ENCODE measurements at regions not wholly inside any gene's neighbourhood (a gene's known extent, or its start where the extent isn't known, plus 50 kb on each side); places are given as distances from the start of the nearest gene placed in this dataset.

- H3K4ac ChIP-seq (ENCODE audit: low read length): peak overlapping the region; percentile 20
- H3K27me3 ChIP-seq (ENCODE audit: control insufficient read depth in 3 of 3, insufficient read depth in 3 of 3, low read depth in 1 of 3, low read length in 3 of 3): no peaks in the 10 kb centered on the region
Observed at GRCh38 chr22:27445881-27446280, 355.7 kb downstream of the MN1 start.

GRCh38 chr22:27447289-27447688 is 354.3 kb downstream of the MN1 start:
- Histone ChIP-seq H3K14ac (ENCODE audit: low read length) (no peak overlapping the region), H3K4ac (ENCODE audit: low read length) (no peak overlapping the region), H2BK12ac (ENCODE audit: low read length) (peak overlapping the region; percentile 43), H2BK15ac (ENCODE audit: low read length) (peak overlapping the region; percentile 28), H3K4me2 (ENCODE audit: insufficient read depth, low read length, poor library complexity, severe bottlenecking) (no peak overlapping the region), H3K36me3 (replicated peaks in 1 of 2; ENCODE audit: control insufficient read depth in 2 of 2, insufficient read depth in 2 of 2, low read length in 2 of 2) (no peaks in the 10 kb centered on the region), H3K9me3 (replicated peaks in 1 of 2; ENCODE audit: control insufficient read depth in 2 of 2, insufficient read depth in 1 of 2, low read depth in 1 of 2, low read length in 2 of 2) (peaks cover 0 to 5% of the 10 kb centered on the region in 2 donors), H2BK120ac (ENCODE audit: low read depth, low read length) (no peak overlapping the region), H3K4me3 (ENCODE audit: low read length in 2 of 2) (no peak overlapping the region), H3K79me1 (ENCODE audit: low read depth, low read length) (no peaks in the 10 kb centered on the region), H4K8ac (ENCODE audit: low read depth, low read length) (no peak overlapping the region), H3K18ac (ENCODE audit: low read length) (peak overlapping the region; percentile 42), H3K27ac (replicated peaks; ENCODE audit: low read length) (no peak overlapping the region), H2BK5ac (ENCODE audit: low read length) (no peak overlapping the region), H3K23ac (ENCODE audit: low read depth, low read length, poor library complexity) (no peak overlapping the region), H4K91ac (ENCODE audit: low read depth, low read length, poor library complexity) (peak overlapping the region; percentile 2), H3K4me1 (ENCODE audit: control insufficient read depth in 2 of 2, insufficient read depth in 1 of 2, low read depth in 1 of 2, low read length in 2 of 2) (peaks cover 19 to 24% of the 10 kb centered on the region in 2 donors), H3K27me3 (ENCODE audit: control insufficient read depth in 3 of 3, insufficient read depth in 3 of 3, low read depth in 1 of 3, low read length in 3 of 3) (no peaks in the 10 kb centered on the region), H2AK5ac (ENCODE audit: low read depth, low read length) (no peak overlapping the region), H2AFZ (ENCODE audit: low read length) (no peak overlapping the region), H3K9ac (ENCODE audit: low read depth, low read length, poor library complexity) (no peak overlapping the region)
- no CpG with 5 or more reads among the region's 11 CpGs for WGBS, 2 donors (ENCODE audit: extremely low coverage in 2 of 2, insufficient read length in 2 of 2, insufficient replicate concordance in 1 of 2)
- no peak for DNase-seq (ENCODE audit: low spot score)

More at GRCh38 chr22:27445881-27446280, 355.7 kb downstream of the MN1 start:
- no peak overlapping the region for H3K27ac ChIP-seq (replicated peaks; ENCODE audit: low read length)
- H4K91ac ChIP-seq (ENCODE audit: low read depth, low read length, poor library complexity): no peak overlapping the region
- H3K79me1 ChIP-seq (ENCODE audit: low read depth, low read length): no peaks in the 10 kb centered on the region
- WGBS, 2 donors (ENCODE audit: extremely low coverage in 2 of 2, insufficient read length in 2 of 2, insufficient replicate concordance in 1 of 2): no CpG with 5 or more reads among the region's 10 CpGs
- peak overlapping the region; percentile 53 for H3K18ac ChIP-seq (ENCODE audit: low read length)
- H2BK120ac ChIP-seq (ENCODE audit: low read depth, low read length): no peak overlapping the region
- H3K14ac ChIP-seq (ENCODE audit: low read length): no peak overlapping the region
- H3K4me1 ChIP-seq (ENCODE audit: control insufficient read depth in 2 of 2, insufficient read depth in 1 of 2, low read depth in 1 of 2, low read length in 2 of 2): peaks cover 26 to 33% of the 10 kb centered on the region in 2 donors
- no peak for DNase-seq (ENCODE audit: low spot score)
- H3K4me2 ChIP-seq (ENCODE audit: insufficient read depth, low read length, poor library complexity, severe bottlenecking): no peak overlapping the region
- H2BK15ac ChIP-seq (ENCODE audit: low read length): peak overlapping the region; percentile 81
- no peak overlapping the region for H3K4me3 ChIP-seq (ENCODE audit: low read length in 2 of 2)
- peak overlapping the region; percentile 63 for H2AK5ac ChIP-seq (ENCODE audit: low read depth, low read length)
- no peak overlapping the region for H3K23ac ChIP-seq (ENCODE audit: low read depth, low read length, poor library complexity)
- H2BK12ac ChIP-seq (ENCODE audit: low read length): peak overlapping the region; percentile 36
- no peak overlapping the region for H2BK5ac ChIP-seq (ENCODE audit: low read length)
- no peak overlapping the region for H2AFZ ChIP-seq (ENCODE audit: low read length)
- H3K9me3 ChIP-seq (replicated peaks in 1 of 2; ENCODE audit: control insufficient read depth in 2 of 2, insufficient read depth in 1 of 2, low read depth in 1 of 2, low read length in 2 of 2): peaks cover 0 to 5% of the 10 kb centered on the region in 2 donors
- H3K9ac ChIP-seq (ENCODE audit: low read depth, low read length, poor library complexity): no peak overlapping the region
- no peaks in the 10 kb centered on the region for H3K36me3 ChIP-seq (replicated peaks in 1 of 2; ENCODE audit: control insufficient read depth in 2 of 2, insufficient read depth in 2 of 2, low read length in 2 of 2)
- no peak overlapping the region for H4K8ac ChIP-seq (ENCODE audit: low read depth, low read length)

DNA sequence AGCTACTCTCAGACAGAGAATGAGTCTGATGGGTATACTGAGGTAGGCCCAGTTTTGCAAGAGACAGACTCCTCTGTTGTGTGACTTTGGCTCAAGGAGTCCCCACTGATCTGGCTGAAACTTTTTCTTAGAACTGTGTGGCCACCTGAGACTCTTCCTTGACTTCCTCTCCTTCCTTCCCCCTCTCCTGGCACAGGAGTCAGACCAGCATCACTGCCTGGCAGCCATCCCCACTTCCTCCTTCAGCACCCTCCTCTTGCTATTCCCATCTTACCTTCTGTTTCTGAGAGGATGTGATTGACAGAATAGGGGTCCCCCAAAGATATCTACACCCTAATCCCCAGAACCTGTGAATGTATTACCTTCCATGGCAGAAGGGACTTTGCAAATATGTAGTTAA is 351.1 kb downstream of the MN1 start:
- H2AK5ac ChIP-seq (ENCODE audit: low read depth, low read length): no peak overlapping the region
- H2BK12ac ChIP-seq (ENCODE audit: low read length): no peak overlapping the region
- H2BK5ac ChIP-seq (ENCODE audit: low read length): no peak overlapping the region
- H3K36me3 ChIP-seq (replicated peaks in 1 of 2; ENCODE audit: control insufficient read depth in 2 of 2, insufficient read depth in 2 of 2, low read length in 2 of 2): no peaks in the 10 kb centered on the region
- peaks cover 7 to 11% of the 10 kb centered on the region in 2 donors for H3K4me1 ChIP-seq (ENCODE audit: control insufficient read depth in 2 of 2, insufficient read depth in 1 of 2, low read depth in 1 of 2, low read length in 2 of 2)
- H3K4me3 ChIP-seq (ENCODE audit: low read length in 2 of 2): no peak overlapping the region
- no peak overlapping the region for H2BK120ac ChIP-seq (ENCODE audit: low read depth, low read length)
- no peak overlapping the region for H3K14ac ChIP-seq (ENCODE audit: low read length)
- H3K18ac ChIP-seq (ENCODE audit: low read length): no peak overlapping the region
- H2BK15ac ChIP-seq (ENCODE audit: low read length): no peak overlapping the region
- no peaks in the 10 kb centered on the region for H3K27me3 ChIP-seq (ENCODE audit: control insufficient read depth in 3 of 3, insufficient read depth in 3 of 3, low read depth in 1 of 3, low read length in 3 of 3)
- peaks cover 0 to 5% of the 10 kb centered on the region in 2 donors for H3K9me3 ChIP-seq (replicated peaks in 1 of 2; ENCODE audit: control insufficient read depth in 2 of 2, insufficient read depth in 1 of 2, low read depth in 1 of 2, low read length in 2 of 2)
- no peak overlapping the region for H3K4me2 ChIP-seq (ENCODE audit: insufficient read depth, low read length, poor library complexity, severe bottlenecking)
- DNase-seq (ENCODE audit: low spot score): no peak
- H4K8ac ChIP-seq (ENCODE audit: low read depth, low read length): no peak overlapping the region
- H3K23ac ChIP-seq (ENCODE audit: low read depth, low read length, poor library complexity): no peak overlapping the region
- no peak overlapping the region for H3K9ac ChIP-seq (ENCODE audit: low read depth, low read length, poor library complexity)
- no peak overlapping the region for H3K27ac ChIP-seq (replicated peaks; ENCODE audit: low read length)
- H3K79me1 ChIP-seq (ENCODE audit: low read depth, low read length): no peaks in the 10 kb centered on the region
- H3K4ac ChIP-seq (ENCODE audit: low read length): no peak overlapping the region
- no peak overlapping the region for H2AFZ ChIP-seq (ENCODE audit: low read length)
- H4K91ac ChIP-seq (ENCODE audit: low read depth, low read length, poor library complexity): no peak overlapping the region

- peaks cover 12 to 13% of the 10 kb centered on the region in 2 donors for H3K4me1 ChIP-seq (ENCODE audit: control insufficient read depth in 2 of 2, insufficient read depth in 1 of 2, low read depth in 1 of 2, low read length in 2 of 2)
- H3K14ac ChIP-seq (ENCODE audit: low read length): no peak overlapping the region
- no peak overlapping the region for H2BK120ac ChIP-seq (ENCODE audit: low read depth, low read length)
- H2BK12ac ChIP-seq (ENCODE audit: low read length): no peak overlapping the region
- no peak overlapping the region for H3K4me3 ChIP-seq (ENCODE audit: low read length in 2 of 2)
- H4K91ac ChIP-seq (ENCODE audit: low read depth, low read length, poor library complexity): no peak overlapping the region
- no peaks in the 10 kb centered on the region for H3K27me3 ChIP-seq (ENCODE audit: control insufficient read depth in 3 of 3, insufficient read depth in 3 of 3, low read depth in 1 of 3, low read length in 3 of 3)
- no peak overlapping the region for H3K27ac ChIP-seq (replicated peaks; ENCODE audit: low read length)
- H2AK5ac ChIP-seq (ENCODE audit: low read depth, low read length): no peak overlapping the region
- H3K4me2 ChIP-seq (ENCODE audit: insufficient read depth, low read length, poor library complexity, severe bottlenecking): no peak overlapping the region
- H3K23ac ChIP-seq (ENCODE audit: low read depth, low read length, poor library complexity): no peak overlapping the region
- no peaks in the 10 kb centered on the region for H3K79me1 ChIP-seq (ENCODE audit: low read depth, low read length)
- H3K4ac ChIP-seq (ENCODE audit: low read length): no peak overlapping the region
- no peak overlapping the region for H2BK15ac ChIP-seq (ENCODE audit: low read length)
- H3K18ac ChIP-seq (ENCODE audit: low read length): no peak overlapping the region
- peaks cover 0 to 5% of the 10 kb centered on the region in 2 donors for H3K9me3 ChIP-seq (replicated peaks in 1 of 2; ENCODE audit: control insufficient read depth in 2 of 2, insufficient read depth in 1 of 2, low read depth in 1 of 2, low read length in 2 of 2)
- no peaks in the 10 kb centered on the region for H3K36me3 ChIP-seq (replicated peaks in 1 of 2; ENCODE audit: control insufficient read depth in 2 of 2, insufficient read depth in 2 of 2, low read length in 2 of 2)
- DNase-seq (ENCODE audit: low spot score): no peak
- H3K9ac ChIP-seq (ENCODE audit: low read depth, low read length, poor library complexity): no peak overlapping the region
- WGBS, 2 donors (ENCODE audit: extremely low coverage in 2 of 2, insufficient read length in 2 of 2, insufficient replicate concordance in 1 of 2): 100% methylated on average over 1 to 4 of the region's 4 CpGs
- H2AFZ ChIP-seq (ENCODE audit: low read length): no peak overlapping the region
- no peak overlapping the region for H2BK5ac ChIP-seq (ENCODE audit: low read length)
- no peak overlapping the region for H4K8ac ChIP-seq (ENCODE audit: low read depth, low read length)
Observed at GRCh38 chr22:27452245-27452644, 349.3 kb downstream of the MN1 start.

Data from neuronal stem cell (in vitro differentiated cells).